Nephron (organoid): ENCODE measurements at regions not wholly inside any gene's neighbourhood (a gene's known extent, or its start where the extent isn't known, plus 50 kb on each side); places are given as distances from the start of the nearest gene placed in this dataset.

ENCODE experiments used
- H3K27ac Mint-ChIP-seq, 3 experiments: 2 replicates each; pipeline ENCODE4 v1.8.0; 2020; ENCODE audit warnings: mixed read lengths in 3 of 3, mild to moderate bottlenecking in 2 of 3, moderate library complexity in 1 of 3
- H3K27me3 Mint-ChIP-seq: 2 replicates; pipeline ENCODE4 v1.8.0; 2021; ENCODE audit warnings: low read depth, mild to moderate bottlenecking, moderate library complexity, mixed read lengths
- H3K36me3 Mint-ChIP-seq: 2 replicates; pipeline ENCODE4 v1.8.0; 2020; ENCODE audit warnings: low read depth, mixed read lengths
- H3K4me1 Mint-ChIP-seq: 2 replicates; pipeline ENCODE4 v1.8.0; 2020; ENCODE audit warnings: mixed read lengths
- H3K4me3 Mint-ChIP-seq, 3 experiments: 2 replicates each; pipeline ENCODE4 v1.8.0; 2020; ENCODE audit warnings: mild to moderate bottlenecking in 3 of 3, mixed read lengths in 3 of 3, moderate library complexity in 2 of 3
- H3K9me3 Mint-ChIP-seq: 2 replicates; pipeline ENCODE4 v1.8.0; 2020; ENCODE audit warnings: mixed read lengths
- CTCF ChIP-seq, 3 experiments: fragments of 200-600 bp; sonication (generic); IDR thresholded peaks; one replicate each; pipeline ENCODE4 v1.5.0; 2021; ENCODE audit warnings: antibody characterized with exemption in 3 of 3; ENCODE audit not compliant: unreplicated experiment in 3 of 3

- H3K9me3 Mint-ChIP-seq: no peaks in the 10 kb centered on the region
- peaks cover 22% of the 10 kb centered on the region for H3K4me1 Mint-ChIP-seq
- TF ChIP-seq CTCF (IDR thresholded peaks at IDR 0.05; ENCODE audit: unreplicated experiment in 3 of 3): no peak
- no peak overlapping the region for H3K4me3 Mint-ChIP-seq
- peak overlapping the region in 2 of 3 experiments; percentile 2 to 3 for H3K27ac Mint-ChIP-seq
- H3K27me3 Mint-ChIP-seq: no peaks in the 10 kb centered on the region
- H3K36me3 Mint-ChIP-seq: no peaks in the 10 kb centered on the region
Observed at GRCh38 chr5:145681216-145681615, 153.9 kb downstream of the PRELID2 start.

GRCh38 chr5:145680767-145681166 is 154.4 kb downstream of the PRELID2 start:
- no peak for TF ChIP-seq CTCF (IDR thresholded peaks at IDR 0.05; ENCODE audit: unreplicated experiment in 3 of 3)
- Mint-ChIP-seq H3K27me3 (no peaks in the 10 kb centered on the region), H3K9me3 (no peaks in the 10 kb centered on the region), H3K4me3 (no peak overlapping the region), H3K4me1 (peaks cover 22% of the 10 kb centered on the region), H3K36me3 (no peaks in the 10 kb centered on the region), H3K27ac (peak overlapping the region; percentile 2 to 27 (median 3))

GRCh38 chr5:145680169-145680568 is 155.0 kb downstream of the PRELID2 start:
- peaks cover 22% of the 10 kb centered on the region for H3K4me1 Mint-ChIP-seq
- no peaks in the 10 kb centered on the region for H3K36me3 Mint-ChIP-seq

GRCh38 chr5:145678255-145678654 is 156.9 kb downstream of the PRELID2 start:
- H3K27ac Mint-ChIP-seq: peak overlapping the region in 1 of 3 experiments; percentile 23

More at GRCh38 chr5:145680169-145680568, 155.0 kb downstream of the PRELID2 start:
- no peak for TF ChIP-seq CTCF (IDR thresholded peaks at IDR 0.05; ENCODE audit: unreplicated experiment in 3 of 3)
- no peaks in the 10 kb centered on the region for H3K9me3 Mint-ChIP-seq
- no peaks in the 10 kb centered on the region for H3K27me3 Mint-ChIP-seq
- no peak overlapping the region for H3K4me3 Mint-ChIP-seq
- H3K27ac Mint-ChIP-seq: peak overlapping the region in 2 of 3 experiments; percentile 2 to 3

GRCh38 chr5:145673786-145674185 is 161.4 kb downstream of the PRELID2 start:
- no peak overlapping the region for H3K27ac Mint-ChIP-seq
- no peaks in the 10 kb centered on the region for H3K9me3 Mint-ChIP-seq
- H3K36me3 Mint-ChIP-seq: no peaks in the 10 kb centered on the region
- no peak overlapping the region for H3K4me3 Mint-ChIP-seq
- TF ChIP-seq CTCF (IDR thresholded peaks at IDR 0.05; ENCODE audit: unreplicated experiment in 3 of 3): no peak
- H3K4me1 Mint-ChIP-seq: peaks cover 5% of the 10 kb centered on the region
- H3K27me3 Mint-ChIP-seq: no peaks in the 10 kb centered on the region

More at GRCh38 chr5:145678255-145678654, 156.9 kb downstream of the PRELID2 start:
- no peaks in the 10 kb centered on the region for H3K27me3 Mint-ChIP-seq
- peaks cover 22% of the 10 kb centered on the region for H3K4me1 Mint-ChIP-seq
- no peaks in the 10 kb centered on the region for H3K36me3 Mint-ChIP-seq
- no peaks in the 10 kb centered on the region for H3K9me3 Mint-ChIP-seq
- H3K4me3 Mint-ChIP-seq: no peak overlapping the region
- TF ChIP-seq CTCF (IDR thresholded peaks at IDR 0.05; ENCODE audit: unreplicated experiment in 3 of 3): no peak

- no peaks in the 10 kb centered on the region for H3K27me3 Mint-ChIP-seq
- TF ChIP-seq CTCF (IDR thresholded peaks at IDR 0.05; ENCODE audit: unreplicated experiment in 3 of 3): no peak
- H3K36me3 Mint-ChIP-seq: no peaks in the 10 kb centered on the region
- no peaks in the 10 kb centered on the region for H3K9me3 Mint-ChIP-seq
- no peak overlapping the region for H3K4me3 Mint-ChIP-seq
- peaks cover 11% of the 10 kb centered on the region for H3K4me1 Mint-ChIP-seq
- H3K27ac Mint-ChIP-seq: no peak overlapping the region
Observed at GRCh38 chr5:145668714-145669113, 166.4 kb downstream of the PRELID2 start.
